Coronary artery (tissue), 2 donors: ENCODE measurements at regions not wholly inside any gene's neighbourhood (a gene's known extent, or its start where the extent isn't known, plus 50 kb on each side); places are given as distances from the start of the nearest gene placed in this dataset.
"Not testable (repeated sequence)": the region's sequence is repeated elsewhere in the genome, so short reads cannot be mapped to it uniquely, and the experiment has no call there.

ENCODE experiments used
- DNase-seq: peaks from one replicate; pipeline ENCODE4 v3.0.0-alpha.2; 2017; ENCODE audit warnings: low spot score
- H3K27ac ChIP-seq, 2 donors: fragments of 200-600 bp; sonication (generic); one replicate each; pipeline ENCODE4 v1.5.1; 2016 to 2019
- H3K4me3 ChIP-seq: fragments of 200-600 bp; sonication (generic); 2 replicates; pipeline ENCODE4 v1.5.1; 2016; ENCODE audit warnings: mild to moderate bottlenecking, moderate library complexity
- CTCF ChIP-seq: fragments of 200-600 bp; sonication (generic); IDR thresholded peaks from one replicate; pipeline ENCODE4 v1.5.1; 2019; ENCODE audit warnings: antibody characterized with exemption

- TF ChIP-seq CTCF, result no peak
These were observed 440.8 kb downstream of the TDRD3 start for GRCh38 chr13:60837806-60838205.

GRCh38 chr13:60836821-60837220 lies 439.8 kb downstream of the TDRD3 start:
- Histone ChIP-seq H3K4me3 (no peak overlapping the region), H3K27ac (no peak overlapping the region)
- no peak for DNase-seq
- no peak for TF ChIP-seq CTCF

More at GRCh38 chr13:60837806-60838205, 440.8 kb downstream of the TDRD3 start:
- no peak for DNase-seq
- H3K4me3 ChIP-seq, result no peak overlapping the region
- H3K27ac ChIP-seq, result no peak overlapping the region

- H3K4me3 ChIP-seq, result no peak overlapping the region
- no peak for DNase-seq
- no peak overlapping the region for H3K27ac ChIP-seq
- TF ChIP-seq CTCF, result no peak
These were observed 414.6 kb downstream of the TDRD3 start for GRCh38 chr13:60811581-60811980.

GRCh38 chr13:60805640-60806039 lies 408.6 kb downstream of the TDRD3 start:
- not testable (repeated sequence) for H3K27ac ChIP-seq, DNase-seq, H3K4me3 ChIP-seq

GRCh38 chr13:60798503-60798902 lies 401.5 kb downstream of the TDRD3 start:
- no peak overlapping the region for H3K27ac ChIP-seq
- no peak overlapping the region for H3K4me3 ChIP-seq
- TF ChIP-seq CTCF, result no peak
- DNase-seq, result no peak

- no peak overlapping the region for H3K27ac ChIP-seq
- H3K4me3 ChIP-seq, result no peak overlapping the region
- TF ChIP-seq CTCF, result no peak
- no peak for DNase-seq
These were observed 400.1 kb downstream of the TDRD3 start for GRCh38 chr13:60797112-60797511.

GRCh38 chr13:60794751-60795150 lies 397.7 kb downstream of the TDRD3 start:
- TF ChIP-seq CTCF, result no peak
- H3K27ac ChIP-seq, result no peak overlapping the region
- H3K4me3 ChIP-seq, result no peak overlapping the region
- no peak for DNase-seq

- no peak for TF ChIP-seq CTCF
- H3K4me3 ChIP-seq, result no peak overlapping the region
- DNase-seq, result no peak
- H3K27ac ChIP-seq, result no peak overlapping the region
These were observed 393.6 kb downstream of the TDRD3 start for GRCh38 chr13:60790620-60791019.
